HG03159 (cell line): ENCODE measurements at regions not wholly inside any gene's neighbourhood (a gene's known extent, or its start where the extent isn't known, plus 50 kb on each side); places are given as distances from the start of the nearest gene placed in this dataset.
"Not testable (repeated sequence)": the region's sequence is repeated elsewhere in the genome, so short reads cannot be mapped to it uniquely, and the experiment has no call there.

Experiments
- ATAC-seq: cut with Tn5 transposase; IDR thresholded peaks from one replicate; pipeline ENCODE4 v1.9.1; 2021; ENCODE audit warnings: mild to moderate bottlenecking, moderate library complexity; ENCODE audit not compliant: unreplicated experiment

GRCh38 chr12:29029484-29029883 is 119.6 kb upstream of the FAR2 start:
- not testable (repeated sequence) for ATAC-seq

GRCh38 chr12:29030006-29030405 is 119.1 kb upstream of the FAR2 start:
- ATAC-seq: no peak

GRCh38 chr12:29032446-29032845 is 116.6 kb upstream of the FAR2 start:
- no peak for ATAC-seq

GRCh38 chr12:29033519-29033918 is 115.6 kb upstream of the FAR2 start:
- no peak for ATAC-seq

- ATAC-seq: no peak
Observed at GRCh38 chr12:29035112-29035511, 114.0 kb upstream of the FAR2 start.

- no peak for ATAC-seq
Observed at GRCh38 chr12:29039013-29039412, 110.1 kb upstream of the FAR2 start.

- no peak for ATAC-seq
Observed at GRCh38 chr12:29041621-29042020, 107.5 kb upstream of the FAR2 start.

- no peak for ATAC-seq
Observed at GRCh38 chr12:29043069-29043468, 106.0 kb upstream of the FAR2 start.

- no peak for ATAC-seq
Observed at GRCh38 chr12:29044799-29045198, 104.3 kb upstream of the FAR2 start.

GRCh38 chr12:29048787-29049186 is 100.3 kb upstream of the FAR2 start:
- no peak for ATAC-seq

GRCh38 chr12:29050503-29050902 is 98.6 kb upstream of the FAR2 start:
- ATAC-seq: peak; percentile 88

- ATAC-seq: no peak
Observed at GRCh38 chr12:29051221-29051620, 97.9 kb upstream of the FAR2 start.

- no peak for ATAC-seq
Observed at GRCh38 chr12:29053567-29053966, 95.5 kb upstream of the FAR2 start.

- ATAC-seq: no peak
Observed at GRCh38 chr12:29054858-29055663, 94.0 kb upstream of the FAR2 start.

GRCh38 chr12:29066011-29066588 is 83.0 kb upstream of the FAR2 start:
- peak; percentile 67 for ATAC-seq

- ATAC-seq: no peak
Observed at GRCh38 chr12:29067430-29067829, 81.6 kb upstream of the FAR2 start.

GRCh38 chr12:29070309-29070708 is 78.8 kb upstream of the FAR2 start:
- ATAC-seq: no peak

- no peak for ATAC-seq
Observed at GRCh38 chr12:29071099-29071498, 78.0 kb upstream of the FAR2 start.

- no peak for ATAC-seq
Observed at GRCh38 chr12:29072631-29073030, 76.4 kb upstream of the FAR2 start.

GRCh38 chr12:29073631-29074239 is 75.3 kb upstream of the FAR2 start:
- peak; percentile 84 for ATAC-seq

- no peak for ATAC-seq
Observed at GRCh38 chr12:29081101-29081500, 68.0 kb upstream of the FAR2 start.

- no peak for ATAC-seq
Observed at GRCh38 chr12:29082522-29082921, 66.6 kb upstream of the FAR2 start.
